Panc1 (cell line): ENCODE measurements at regions not wholly inside any gene's neighbourhood (a gene's known extent, or its start where the extent isn't known, plus 50 kb on each side); places are given as distances from the start of the nearest gene placed in this dataset.

Source experiments
- ATAC-seq: fragments of 200-7000 bp; cut with Tn5 transposase; 2 replicates; pipeline ENCODE4 v1.9.1; 2020; ENCODE audit warnings: mild to moderate bottlenecking, moderate library complexity
- BruUV-seq: library from RNA; stranded (reverse); fragments of 400-500 nt; replicated peaks from 2 replicates; lab custom pipeline; 2021; lab: Mats Ljungman, UMichigan
- CTCF ChIA-PET: fragments of 300-600 bp; sonication (Branson Sonifier 250); formaldehyde crosslinking; loops from one replicate; lab custom pipeline; 2022; ENCODE audit warnings: antibody characterized with exemption; lab: Charles Lee
- POLR2A ChIA-PET: fragments of 300-600 bp; sonication (Branson Sonifier 250); formaldehyde crosslinking; loops from one replicate; lab custom pipeline; 2022; ENCODE audit warnings: antibody characterized with exemption; lab: Charles Lee
- DNase-seq: peaks from one replicate; pipeline ENCODE4 v3.0.0-alpha.2; 2010; ENCODE audit warnings: low read depth, low spot score
- H3K27ac ChIP-seq: 2 replicates; pipeline ENCODE4 v1.5.1; 2011; ENCODE audit warnings: mild to moderate bottlenecking, low read length, inconsistent platforms
- H3K27me3 ChIP-seq: fragments of 200-500 bp; sonication (Bioruptor generic); 2 replicates; pipeline ENCODE4 v1.6.0; 2014; ENCODE audit warnings: low read length, inconsistent platforms; ENCODE audit not compliant: control insufficient read depth, insufficient read depth
- H3K36me3 ChIP-seq: fragments of 200-500 bp; sonication (Bioruptor generic); 2 replicates; pipeline ENCODE4 v1.5.1; 2014; ENCODE audit warnings: inconsistent platforms, mild to moderate bottlenecking, low read length, moderate library complexity; ENCODE audit not compliant: control insufficient read depth, insufficient read depth
- H3K4me1 ChIP-seq: 2 replicates; pipeline ENCODE4 v1.5.1; 2011; ENCODE audit warnings: inconsistent platforms, mild to moderate bottlenecking, low read length, moderate library complexity; ENCODE audit not compliant: control insufficient read depth, insufficient read depth
- H3K4me3 ChIP-seq, 2 experiments: 2 replicates each; pipeline ENCODE4 v1.5.1; 2011 to 2012; ENCODE audit warnings: low read depth in 2 of 2, low read length in 2 of 2, mild to moderate bottlenecking in 2 of 2, inconsistent platforms in 1 of 2, moderate library complexity in 1 of 2
- H3K9me3 ChIP-seq: fragments of 200-500 bp; sonication (Bioruptor generic); 2 replicates; pipeline ENCODE4 v1.5.1; 2014; ENCODE audit warnings: low read depth, mild to moderate bottlenecking, inconsistent platforms, low read length, moderate library complexity; ENCODE audit not compliant: control insufficient read depth, insufficient read depth
- CTCF ChIP-seq: fragments of 450-650 bp; IDR thresholded peaks from 2 replicates; pipeline ENCODE4 v1.5.1; 2017; ENCODE audit warnings: mild to moderate bottlenecking
- POLR2AphosphoS5 ChIP-seq: IDR thresholded peaks from 2 replicates; pipeline ENCODE4 v1.6.1; 2012; ENCODE audit warnings: mild to moderate bottlenecking, low read depth, low read length, moderate library complexity
- REST ChIP-seq, 2 experiments: IDR thresholded peaks; 2 replicates each; pipeline ENCODE4 v1.6.1; 2011 to 2012; ENCODE audit warnings: low read depth in 2 of 2, control low read depth in 1 of 2, low read length in 1 of 2, mild to moderate bottlenecking in 1 of 2, moderate library complexity in 1 of 2; ENCODE audit not compliant: insufficient read depth in 1 of 2
- SIN3A ChIP-seq: IDR thresholded peaks from 2 replicates; pipeline ENCODE4 v1.6.1; 2012; ENCODE audit warnings: low read depth, mild to moderate bottlenecking, low read length, moderate library complexity, borderline replicate concordance; ENCODE audit not compliant: insufficient read depth
- TCF7L2 ChIP-seq: IDR thresholded peaks from 2 replicates; pipeline ENCODE4 v1.6.1; 2011; ENCODE audit warnings: mild to moderate bottlenecking, low read depth, low read length, inconsistent platforms
- in situ Hi-C: cut with HindIII; loops from 2 replicates; pipeline ENCODE4 v1.10.0; 2016; ENCODE audit warnings: low sequenced_read_pairs, low pct_unique_long_range_greater_than_20kb
- intact Hi-C: fragments of 100-400 bp; cut with micrococcal nuclease; formaldehyde crosslinking; loops from one replicate; pipeline ENCODE4 v1.10.0; 2022; ENCODE audit not compliant: unreplicated experiment

GRCh38 chr5:12840972-12841371 lies 936.7 kb upstream of the CTNND2 start:
- BruUV-seq: no TSS peak
- Histone ChIP-seq H3K9me3 (no peaks in the 10 kb centered on the region), H3K27ac (no peak overlapping the region), H3K4me1 (no peaks in the 10 kb centered on the region), H3K4me3 (no peak overlapping the region), H3K36me3 (no peaks in the 10 kb centered on the region), H3K27me3 (no peaks in the 10 kb centered on the region)
- ChIA-PET CTCF (no interaction called here), POLR2A (no interaction called here)
- intact Hi-C loops: no loop called here
- in situ Hi-C loops: no loop called here
- TF ChIP-seq REST (IDR thresholded peaks at IDR 0.05; ENCODE audit: insufficient read depth in 1 of 2, low read depth in 2 of 2, low read length in 1 of 2) (no peak), POLR2AphosphoS5 (no peak), TCF7L2 (no peak), SIN3A (no peak), CTCF (no peak)
- DNase-seq (no peak), ATAC-seq (no peak)

- BruUV-seq: no TSS peak
- ATAC-seq: no peak
- H3K4me3 ChIP-seq: no peak overlapping the region
- intact Hi-C loops (no loop called here), in situ Hi-C loops (no loop called here)
- TF ChIP-seq CTCF (no peak), SIN3A (no peak), REST (IDR thresholded peaks at IDR 0.05; ENCODE audit: insufficient read depth in 1 of 2, low read depth in 2 of 2, low read length in 1 of 2) (no peak), TCF7L2 (no peak), POLR2AphosphoS5 (no peak)
- ChIA-PET CTCF (interaction anchor here (0.7 kb wide), 1 partner anchor 1811 kb away, joined by 4 read pairs; no protein-coding TSS in a partner anchor), POLR2A (no interaction called here)
- H3K9me3 ChIP-seq: no peaks in the 10 kb centered on the region
- no peaks in the 10 kb centered on the region for H3K27me3 ChIP-seq
- H3K27ac ChIP-seq: no peak overlapping the region
- H3K4me1 ChIP-seq: no peaks in the 10 kb centered on the region
- H3K36me3 ChIP-seq: no peaks in the 10 kb centered on the region
- DNase-seq: no peak
Measured at GRCh38 chr5:12837592-12837991, 933.3 kb upstream of the CTNND2 start.
